Caco-2 (cell line): ENCODE measurements at regions not wholly inside any gene's neighbourhood (a gene's known extent, or its start where the extent isn't known, plus 50 kb on each side); places are given as distances from the start of the nearest gene placed in this dataset.

Experiments
- BruUV-seq: library from RNA; stranded (reverse); fragments of 400-500 nt; replicated peaks from 2 replicates; lab custom pipeline; 2021; lab: Mats Ljungman, UMichigan
- CTCF ChIA-PET: fragments of 300-600 bp; sonication (Branson Sonifier 250); formaldehyde crosslinking; loops from one replicate; lab custom pipeline; 2022; ENCODE audit warnings: antibody characterized with exemption; lab: Charles Lee
- POLR2A ChIA-PET: fragments of 300-600 bp; sonication (Branson Sonifier 250); formaldehyde crosslinking; loops from one replicate; lab custom pipeline; 2022; ENCODE audit warnings: antibody characterized with exemption; lab: Charles Lee
- DNase-seq, 2 experiments: peaks; one replicate each; pipeline versions ENCODE4 v3.0.0 to v3.0.0-alpha.2; 2020 to 2022
- H3K27me3 ChIP-seq: replicated peaks from 2 replicates; pipeline ENCODE4 v1.6.0; 2011; ENCODE audit warnings: low read length; ENCODE audit not compliant: control insufficient read depth, insufficient read depth
- H3K36me3 ChIP-seq: 2 replicates; pipeline ENCODE4 v1.5.1; 2011; ENCODE audit warnings: low read length; ENCODE audit not compliant: control insufficient read depth, insufficient read depth
- H3K4me1 ChIP-seq: fragments of 250-450 bp; sonication (Bioruptor Pico); 2 replicates; pipeline ENCODE4 v1.5.1; 2020; ENCODE audit warnings: mild to moderate bottlenecking
- H3K4me3 ChIP-seq: 2 replicates; pipeline ENCODE4 v1.5.1; 2011; ENCODE audit warnings: low read depth, mild to moderate bottlenecking, control low read depth, low read length
- H3K9me3 ChIP-seq: fragments of 250-450 bp; sonication (Bioruptor Pico); 2 replicates; pipeline ENCODE4 v1.5.1; 2020; ENCODE audit warnings: mild to moderate bottlenecking, moderate library complexity
- H3K27ac Mint-ChIP-seq: one replicate; pipeline ENCODE4 v1.8.0; 2022; ENCODE audit warnings: mixed read lengths; ENCODE audit not compliant: unreplicated experiment
- H3K27me3 Mint-ChIP-seq: one replicate; pipeline ENCODE4 v1.8.0; 2022; ENCODE audit warnings: mixed read lengths; ENCODE audit not compliant: insufficient read depth, unreplicated experiment
- H3K36me3 Mint-ChIP-seq: one replicate; pipeline ENCODE4 v1.8.0; 2022; ENCODE audit warnings: mild to moderate bottlenecking, mixed read lengths; ENCODE audit not compliant: insufficient read depth, unreplicated experiment
- H3K4me1 Mint-ChIP-seq: one replicate; pipeline ENCODE4 v1.8.0; 2022; ENCODE audit warnings: low read depth, mixed read lengths; ENCODE audit not compliant: unreplicated experiment
- H3K4me3 Mint-ChIP-seq: one replicate; pipeline ENCODE4 v1.8.0; 2022; ENCODE audit warnings: mild to moderate bottlenecking, moderate library complexity, mixed read lengths; ENCODE audit not compliant: unreplicated experiment
- H3K9me3 Mint-ChIP-seq: one replicate; pipeline ENCODE4 v1.8.0; 2022; ENCODE audit warnings: mixed read lengths; ENCODE audit not compliant: unreplicated experiment
- intact Hi-C: fragments of 100-400 bp; cut with micrococcal nuclease; formaldehyde crosslinking; loops from one replicate; pipeline ENCODE4 v1.10.0; 2022; ENCODE audit not compliant: unreplicated experiment
- TF ChIP-seq, protein P1 (sequence below), 2 experiments: fragments of 200-600 bp in 1 of 2; IDR thresholded peaks; 1 replicate in 1 of 2; 2 replicates in 1 of 2; pipeline versions ENCODE4 v1.5.1 to v1.8.0; 2011 to 2022; ENCODE audit warnings: antibody characterized with exemption in 1 of 2, control low read depth in 1 of 2, inconsistent platforms in 1 of 2, low read depth in 1 of 2, low read length in 1 of 2, mild to moderate bottlenecking in 1 of 2, moderate library complexity in 1 of 2; ENCODE audit not compliant: insufficient read depth in 1 of 2, severe bottlenecking in 1 of 2, unreplicated experiment in 1 of 2

GRCh38 chr2:146301287-146301686, 1543.5 kb upstream of the ACVR2A start:
- Mint-ChIP-seq H3K4me1 (no peaks in the 10 kb centered on the region), H3K9me3 (peaks cover 10% of the 10 kb centered on the region), H3K27ac (no peak overlapping the region), H3K4me3 (no peak overlapping the region), H3K36me3 (no peaks in the 10 kb centered on the region), H3K27me3 (no peaks in the 10 kb centered on the region)
- no peaks in the 10 kb centered on the region for H3K4me1 ChIP-seq
- H3K27me3 ChIP-seq, result no peaks in the 10 kb centered on the region
- ChIA-PET POLR2A (no interaction called here), CTCF (no interaction called here)
- H3K9me3 ChIP-seq, result peaks cover 4% of the 10 kb centered on the region; the same call in 1 of the 2 replicates
- no peak for DNase-seq
- no peaks in the 10 kb centered on the region for H3K36me3 ChIP-seq
- TF ChIP-seq, protein P1, sequence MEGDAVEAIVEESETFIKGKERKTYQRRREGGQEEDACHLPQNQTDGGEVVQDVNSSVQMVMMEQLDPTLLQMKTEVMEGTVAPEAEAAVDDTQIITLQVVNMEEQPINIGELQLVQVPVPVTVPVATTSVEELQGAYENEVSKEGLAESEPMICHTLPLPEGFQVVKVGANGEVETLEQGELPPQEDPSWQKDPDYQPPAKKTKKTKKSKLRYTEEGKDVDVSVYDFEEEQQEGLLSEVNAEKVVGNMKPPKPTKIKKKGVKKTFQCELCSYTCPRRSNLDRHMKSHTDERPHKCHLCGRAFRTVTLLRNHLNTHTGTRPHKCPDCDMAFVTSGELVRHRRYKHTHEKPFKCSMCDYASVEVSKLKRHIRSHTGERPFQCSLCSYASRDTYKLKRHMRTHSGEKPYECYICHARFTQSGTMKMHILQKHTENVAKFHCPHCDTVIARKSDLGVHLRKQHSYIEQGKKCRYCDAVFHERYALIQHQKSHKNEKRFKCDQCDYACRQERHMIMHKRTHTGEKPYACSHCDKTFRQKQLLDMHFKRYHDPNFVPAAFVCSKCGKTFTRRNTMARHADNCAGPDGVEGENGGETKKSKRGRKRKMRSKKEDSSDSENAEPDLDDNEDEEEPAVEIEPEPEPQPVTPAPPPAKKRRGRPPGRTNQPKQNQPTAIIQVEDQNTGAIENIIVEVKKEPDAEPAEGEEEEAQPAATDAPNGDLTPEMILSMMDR (IDR thresholded peaks at IDR 0.05; ENCODE audit: insufficient read depth in 1 of 2, low read depth in 1 of 2, low read length in 1 of 2, severe bottlenecking in 1 of 2, unreplicated experiment in 1 of 2), result no peak
- intact Hi-C loops, result no loop called here
- no peak overlapping the region for H3K4me3 ChIP-seq
- BruUV-seq, result no TSS peak

DNA sequence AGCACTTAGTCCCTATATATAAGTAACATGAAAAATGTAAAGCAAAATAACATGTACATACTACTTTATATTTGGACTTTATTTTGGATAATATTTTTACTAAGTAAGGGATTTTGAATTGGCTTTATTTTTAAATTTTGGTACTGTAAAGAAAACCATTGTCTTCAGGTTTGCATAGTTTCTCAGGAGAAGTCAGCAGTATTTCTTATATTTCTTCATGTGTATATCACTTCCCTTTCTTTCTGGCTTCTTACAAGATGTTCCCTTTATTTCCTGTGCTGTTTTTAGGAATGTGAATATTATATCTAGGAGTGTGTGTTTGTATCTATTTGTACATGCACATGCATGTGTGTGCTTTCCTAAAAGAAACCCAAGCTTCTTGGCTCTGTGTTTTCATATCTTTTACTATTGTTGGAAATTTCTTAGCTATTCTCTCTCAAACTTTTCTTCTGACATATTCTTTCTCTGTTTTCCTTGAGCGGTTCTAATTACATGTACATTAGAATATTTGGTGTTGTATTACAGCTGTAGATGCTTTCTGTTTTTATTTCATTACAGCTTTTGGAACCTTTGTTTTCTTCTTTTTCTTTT, 1549.7 kb upstream of the ACVR2A start:
- Mint-ChIP-seq H3K27ac (no peak overlapping the region), H3K4me1 (no peaks in the 10 kb centered on the region), H3K9me3 (peaks cover 19% of the 10 kb centered on the region), H3K36me3 (no peaks in the 10 kb centered on the region), H3K4me3 (no peak overlapping the region), H3K27me3 (no peaks in the 10 kb centered on the region)
- DNase-seq, result no peak
- Histone ChIP-seq H3K4me3 (no peak overlapping the region), H3K36me3 (no peaks in the 10 kb centered on the region), H3K9me3 (peaks cover 4% of the 10 kb centered on the region; the same call in 1 of the 2 replicates), H3K27me3 (no peaks in the 10 kb centered on the region), H3K4me1 (no peaks in the 10 kb centered on the region)
- POLR2A ChIA-PET, result no interaction called here
- TF ChIP-seq, protein P1 (IDR thresholded peaks at IDR 0.05; ENCODE audit: insufficient read depth in 1 of 2, low read depth in 1 of 2, low read length in 1 of 2, severe bottlenecking in 1 of 2, unreplicated experiment in 1 of 2), result no peak
- intact Hi-C loops, result no loop called here
- CTCF ChIA-PET, result no interaction called here
- no TSS peak for BruUV-seq

DNA sequence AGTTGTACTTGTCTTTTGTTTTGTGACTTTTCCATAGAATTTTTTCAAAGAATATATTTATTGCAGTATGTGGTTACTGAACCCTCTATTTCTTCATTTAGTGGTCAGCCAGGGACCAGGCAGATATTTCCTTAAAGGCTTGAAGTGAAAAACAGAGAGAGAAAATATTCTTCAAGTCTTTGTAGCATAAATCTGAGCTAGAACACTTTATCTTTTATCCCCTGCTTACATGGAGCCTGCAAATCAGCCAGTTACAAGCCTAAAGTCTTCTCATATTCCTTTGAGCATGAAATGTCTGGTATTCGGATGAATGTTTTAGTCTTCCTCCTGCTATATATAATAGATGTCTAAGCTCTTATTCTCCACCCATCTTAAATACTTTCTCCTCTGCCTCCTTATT, 1557.5 kb upstream of the ACVR2A start:
- DNase-seq, result no peak
- intact Hi-C loops, result no loop called here
- H3K36me3 ChIP-seq, result no peaks in the 10 kb centered on the region
- TF ChIP-seq, protein P1 (IDR thresholded peaks at IDR 0.05; ENCODE audit: insufficient read depth in 1 of 2, low read depth in 1 of 2, low read length in 1 of 2, severe bottlenecking in 1 of 2, unreplicated experiment in 1 of 2), result no peak
- no TSS peak for BruUV-seq
- Mint-ChIP-seq H3K36me3 (no peaks in the 10 kb centered on the region), H3K9me3 (no peaks in the 10 kb centered on the region), H3K27me3 (peaks cover 2% of the 10 kb centered on the region), H3K4me1 (no peaks in the 10 kb centered on the region), H3K27ac (no peak overlapping the region), H3K4me3 (no peak overlapping the region)
- H3K27me3 ChIP-seq, result no peaks in the 10 kb centered on the region
- CTCF ChIA-PET, result no interaction called here
- POLR2A ChIA-PET, result no interaction called here
- no peaks in the 10 kb centered on the region for H3K9me3 ChIP-seq
- H3K4me1 ChIP-seq, result no peaks in the 10 kb centered on the region
- no peak overlapping the region for H3K4me3 ChIP-seq
